ENCODE measurements at regions not wholly inside any gene's neighbourhood (a gene's known extent, or its start where the extent isn't known, plus 50 kb on each side); places are given as distances from the start of the nearest gene placed in this dataset.

DNA sequence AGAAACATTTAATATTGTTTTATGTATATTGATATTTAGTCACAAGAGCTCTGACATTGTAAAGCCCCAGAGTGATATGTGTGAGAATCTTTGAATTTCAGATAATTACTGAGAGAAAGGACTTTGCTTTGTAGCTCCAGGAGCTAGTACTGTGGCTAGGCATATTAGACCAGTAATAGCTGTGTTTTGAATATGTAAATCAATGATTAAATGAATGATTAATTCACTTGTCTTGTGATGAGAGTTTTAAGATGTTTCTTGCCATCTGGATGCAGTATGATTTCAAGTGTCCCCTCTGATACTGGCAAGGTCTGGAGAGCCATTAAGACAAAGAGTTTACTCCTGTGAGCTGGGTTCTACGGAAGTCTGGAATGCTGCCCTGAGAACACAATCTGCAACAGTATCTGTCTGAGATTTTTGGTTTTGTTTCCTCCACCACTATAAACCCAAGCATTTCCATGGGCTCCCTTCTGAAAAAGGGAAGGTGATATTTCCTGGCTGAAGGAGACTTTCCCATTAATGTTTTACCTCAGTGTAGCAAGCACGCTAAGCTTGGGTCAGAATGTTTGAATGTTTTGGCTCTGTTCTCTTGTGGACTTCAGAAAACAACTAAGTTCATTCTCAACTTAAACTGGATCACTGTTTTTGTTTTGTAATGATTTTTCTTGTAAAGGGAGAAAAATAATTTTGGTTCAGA is 61.3 kb upstream of the BICC1 start:
- Histone ChIP-seq H3K4me2 (ENCODE audit: low read length) (0 out of 2 replicates have a peak overlapping the region, but pooled peaks have one; percentile 7), H3K36me3 (ENCODE audit: low read depth, low read length) (no peaks in the 10 kb centered on the region), H3K4me3 (ENCODE audit: low read length) (no peak overlapping the region), H4K20me1 (ENCODE audit: low read length) (no peaks in the 10 kb centered on the region), H3K9ac (ENCODE audit: low read length) (no peak overlapping the region), H2AFZ (ENCODE audit: low read length) (peak overlapping the region; percentile 10; the same call in 1 of the 2 replicates), H3K27me3 (ENCODE audit: low read length) (0 out of 2 replicates have a peak, but pooled peaks cover 12% of the 10 kb centered on the region), H3K4me1 (ENCODE audit: insufficient read depth, low read length) (no peaks in the 10 kb centered on the region), H3K79me2 (ENCODE audit: low read length) (no peaks in the 10 kb centered on the region), H3K9me2 (replicated peaks; ENCODE audit: low read length) (no peaks in the 10 kb centered on the region), H3F3A (ENCODE audit: low read length, unreplicated experiment) (no peaks in the 10 kb centered on the region), H3K27ac (ENCODE audit: low read length) (no peak overlapping the region), H3K9me3 (ENCODE audit: low read length) (no peaks in the 10 kb centered on the region)
- intact Hi-C loops (cut with micrococcal nuclease): no loop called here
- ChIA-PET POLR2A (ENCODE audit: unreplicated experiment) (no interaction called here), CTCF (no interaction called here)
- no peak for DNase-seq
- BruUV-seq (replicated peaks): no TSS peak
- TF ChIP-seq, protein P1, sequence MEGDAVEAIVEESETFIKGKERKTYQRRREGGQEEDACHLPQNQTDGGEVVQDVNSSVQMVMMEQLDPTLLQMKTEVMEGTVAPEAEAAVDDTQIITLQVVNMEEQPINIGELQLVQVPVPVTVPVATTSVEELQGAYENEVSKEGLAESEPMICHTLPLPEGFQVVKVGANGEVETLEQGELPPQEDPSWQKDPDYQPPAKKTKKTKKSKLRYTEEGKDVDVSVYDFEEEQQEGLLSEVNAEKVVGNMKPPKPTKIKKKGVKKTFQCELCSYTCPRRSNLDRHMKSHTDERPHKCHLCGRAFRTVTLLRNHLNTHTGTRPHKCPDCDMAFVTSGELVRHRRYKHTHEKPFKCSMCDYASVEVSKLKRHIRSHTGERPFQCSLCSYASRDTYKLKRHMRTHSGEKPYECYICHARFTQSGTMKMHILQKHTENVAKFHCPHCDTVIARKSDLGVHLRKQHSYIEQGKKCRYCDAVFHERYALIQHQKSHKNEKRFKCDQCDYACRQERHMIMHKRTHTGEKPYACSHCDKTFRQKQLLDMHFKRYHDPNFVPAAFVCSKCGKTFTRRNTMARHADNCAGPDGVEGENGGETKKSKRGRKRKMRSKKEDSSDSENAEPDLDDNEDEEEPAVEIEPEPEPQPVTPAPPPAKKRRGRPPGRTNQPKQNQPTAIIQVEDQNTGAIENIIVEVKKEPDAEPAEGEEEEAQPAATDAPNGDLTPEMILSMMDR (conservative IDR thresholded peaks at IDR 0.05; ENCODE audit: low read depth, low read length): no peak
- TF ChIP-seq EZH2phosphoT487 (IDR thresholded peaks at IDR 0.05; ENCODE audit: borderline replicate concordance, low read length) (no peak), EZH2 (IDR thresholded peaks at IDR 0.05; ENCODE audit: low read length, unreplicated experiment) (no peak)
- ATAC-seq: no peak

DNA sequence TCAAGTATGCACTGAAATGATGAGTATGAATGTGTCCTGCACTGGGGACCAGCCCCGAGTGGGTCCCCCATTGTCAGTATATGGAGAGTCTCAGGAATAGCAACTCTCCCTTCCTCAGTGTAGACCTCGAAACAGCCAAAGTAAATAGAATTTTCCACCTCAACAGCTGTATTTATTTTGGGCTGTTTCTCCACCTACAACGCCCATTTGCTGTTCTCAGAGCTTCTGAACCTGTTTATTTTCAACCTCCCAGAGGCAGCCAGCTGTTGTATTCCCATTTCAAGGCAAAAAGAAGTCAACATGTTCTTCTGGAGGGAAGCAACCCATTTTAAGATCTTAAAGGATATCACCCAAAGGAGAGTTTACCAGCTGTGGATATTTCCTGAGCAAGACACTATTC is 59.6 kb upstream of the BICC1 start:
- no peaks in the 10 kb centered on the region for H3K9me2 ChIP-seq (replicated peaks; ENCODE audit: low read length)
- DNase-seq (no peak), ATAC-seq (no peak)
- TF ChIP-seq EZH2 (IDR thresholded peaks at IDR 0.05; ENCODE audit: low read length, unreplicated experiment) (no peak), EZH2phosphoT487 (IDR thresholded peaks at IDR 0.05; ENCODE audit: borderline replicate concordance, low read length) (no peak)
- TF ChIP-seq, protein P1 (conservative IDR thresholded peaks at IDR 0.05; ENCODE audit: low read depth, low read length): no peak
- 0 out of 2 replicates have a peak, but pooled peaks cover 12% of the 10 kb centered on the region for H3K27me3 ChIP-seq (ENCODE audit: low read length)
- H3K4me1 ChIP-seq (ENCODE audit: insufficient read depth, low read length): no peaks in the 10 kb centered on the region
- H3K79me2 ChIP-seq (ENCODE audit: low read length): no peaks in the 10 kb centered on the region
- H3F3A ChIP-seq (ENCODE audit: low read length, unreplicated experiment): no peaks in the 10 kb centered on the region
- H3K9me3 ChIP-seq (ENCODE audit: low read length): no peaks in the 10 kb centered on the region
- H3K36me3 ChIP-seq (ENCODE audit: low read depth, low read length): no peaks in the 10 kb centered on the region
- no TSS peak for BruUV-seq (replicated peaks)
- POLR2A ChIA-PET (ENCODE audit: unreplicated experiment): no interaction called here
- H4K20me1 ChIP-seq (ENCODE audit: low read length): no peaks in the 10 kb centered on the region
- no peak overlapping the region for H3K27ac ChIP-seq (ENCODE audit: low read length)
- intact Hi-C loops (cut with micrococcal nuclease): no loop called here
- CTCF ChIA-PET: no interaction called here
- no peak overlapping the region for H3K9ac ChIP-seq (ENCODE audit: low read length)
- H2AFZ ChIP-seq (ENCODE audit: low read length): no peak overlapping the region
- H3K4me2 ChIP-seq (ENCODE audit: low read length): no peak overlapping the region
- no peak overlapping the region for H3K4me3 ChIP-seq (ENCODE audit: low read length)

DNA sequence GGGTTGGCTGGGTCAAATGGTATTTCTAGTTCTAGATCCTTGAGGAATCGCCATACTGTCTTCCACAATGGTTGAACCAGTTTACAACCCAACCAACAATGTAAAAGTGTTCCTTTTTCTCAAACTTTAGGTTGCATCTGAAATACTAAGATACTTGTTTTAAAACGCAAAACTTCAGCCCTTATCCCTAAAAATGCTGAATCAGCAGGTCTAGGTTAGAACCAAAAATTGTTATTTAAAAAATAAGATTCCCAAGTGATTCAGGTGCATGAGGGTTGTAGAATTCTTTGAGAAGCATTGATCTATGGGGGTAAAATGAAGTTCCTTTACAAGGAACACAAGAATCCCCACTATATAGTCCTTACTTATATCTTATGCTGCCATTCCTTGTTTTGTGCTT is 56.5 kb upstream of the BICC1 start:
- DNase-seq (no peak), ATAC-seq (no peak)
- Histone ChIP-seq H3F3A (ENCODE audit: low read length, unreplicated experiment) (no peaks in the 10 kb centered on the region), H3K36me3 (ENCODE audit: low read depth, low read length) (no peaks in the 10 kb centered on the region), H2AFZ (ENCODE audit: low read length) (no peak overlapping the region), H3K27ac (ENCODE audit: low read length) (no peak overlapping the region), H3K4me2 (ENCODE audit: low read length) (no peak overlapping the region), H3K9me3 (ENCODE audit: low read length) (no peaks in the 10 kb centered on the region), H3K9ac (ENCODE audit: low read length) (no peak overlapping the region), H3K4me1 (ENCODE audit: insufficient read depth, low read length) (no peaks in the 10 kb centered on the region), H3K9me2 (replicated peaks; ENCODE audit: low read length) (no peaks in the 10 kb centered on the region), H3K27me3 (ENCODE audit: low read length) (peaks cover 19% of the 10 kb centered on the region; the same call in 1 of the 2 replicates), H3K4me3 (ENCODE audit: low read length) (no peak overlapping the region), H3K79me2 (ENCODE audit: low read length) (no peaks in the 10 kb centered on the region), H4K20me1 (ENCODE audit: low read length) (no peaks in the 10 kb centered on the region)
- TF ChIP-seq, protein P1 (conservative IDR thresholded peaks at IDR 0.05; ENCODE audit: low read depth, low read length): no peak
- no peak for TF ChIP-seq EZH2phosphoT487 (IDR thresholded peaks at IDR 0.05; ENCODE audit: borderline replicate concordance, low read length)
- no TSS peak for BruUV-seq (replicated peaks)
- ChIA-PET POLR2A (ENCODE audit: unreplicated experiment) (no interaction called here), CTCF (no interaction called here)
- intact Hi-C loops (cut with micrococcal nuclease): no loop called here

Data from PC-3 (cell line).